ENCODE measurements at regions not wholly inside any gene's neighbourhood (a gene's known extent, or its start where the extent isn't known, plus 50 kb on each side); places are given as distances from the start of the nearest gene placed in this dataset.

- H3K79me2 ChIP-seq (ENCODE audit: low read length) = no peaks in the 10 kb centered on the region
- H4K20me1 ChIP-seq (ENCODE audit: low read length) = no peaks in the 10 kb centered on the region
- H3K27ac ChIP-seq (ENCODE audit: low read length) = no peak overlapping the region
- H3K27me3 ChIP-seq (ENCODE audit: low read length) = no peaks in the 10 kb centered on the region
- TF ChIP-seq, protein P1, sequence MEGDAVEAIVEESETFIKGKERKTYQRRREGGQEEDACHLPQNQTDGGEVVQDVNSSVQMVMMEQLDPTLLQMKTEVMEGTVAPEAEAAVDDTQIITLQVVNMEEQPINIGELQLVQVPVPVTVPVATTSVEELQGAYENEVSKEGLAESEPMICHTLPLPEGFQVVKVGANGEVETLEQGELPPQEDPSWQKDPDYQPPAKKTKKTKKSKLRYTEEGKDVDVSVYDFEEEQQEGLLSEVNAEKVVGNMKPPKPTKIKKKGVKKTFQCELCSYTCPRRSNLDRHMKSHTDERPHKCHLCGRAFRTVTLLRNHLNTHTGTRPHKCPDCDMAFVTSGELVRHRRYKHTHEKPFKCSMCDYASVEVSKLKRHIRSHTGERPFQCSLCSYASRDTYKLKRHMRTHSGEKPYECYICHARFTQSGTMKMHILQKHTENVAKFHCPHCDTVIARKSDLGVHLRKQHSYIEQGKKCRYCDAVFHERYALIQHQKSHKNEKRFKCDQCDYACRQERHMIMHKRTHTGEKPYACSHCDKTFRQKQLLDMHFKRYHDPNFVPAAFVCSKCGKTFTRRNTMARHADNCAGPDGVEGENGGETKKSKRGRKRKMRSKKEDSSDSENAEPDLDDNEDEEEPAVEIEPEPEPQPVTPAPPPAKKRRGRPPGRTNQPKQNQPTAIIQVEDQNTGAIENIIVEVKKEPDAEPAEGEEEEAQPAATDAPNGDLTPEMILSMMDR (conservative IDR thresholded peaks at IDR 0.05; ENCODE audit: low read depth, low read length) = no peak
- TF ChIP-seq EZH2phosphoT487 (IDR thresholded peaks at IDR 0.05; ENCODE audit: borderline replicate concordance, low read length) (no peak), EZH2 (IDR thresholded peaks at IDR 0.05; ENCODE audit: low read length, unreplicated experiment) (no peak)
- H3K4me3 ChIP-seq (ENCODE audit: low read length) = no peak overlapping the region
- intact Hi-C loops (cut with micrococcal nuclease) = no loop called here
- no peaks in the 10 kb centered on the region for H3K36me3 ChIP-seq (ENCODE audit: low read depth, low read length)
- H3K4me1 ChIP-seq (ENCODE audit: insufficient read depth, low read length) = peaks cover 24% of the 10 kb centered on the region
- CTCF ChIA-PET = no interaction called here
- H2AFZ ChIP-seq (ENCODE audit: low read length) = no peak overlapping the region
- H3K9ac ChIP-seq (ENCODE audit: low read length) = no peak overlapping the region
- no peaks in the 10 kb centered on the region for H3F3A ChIP-seq (ENCODE audit: low read length, unreplicated experiment)
- no TSS peak for BruUV-seq (replicated peaks)
- H3K4me2 ChIP-seq (ENCODE audit: low read length) = no peak overlapping the region
- peak; percentile 53 for ATAC-seq
- POLR2A ChIA-PET (ENCODE audit: unreplicated experiment) = no interaction called here
- no peaks in the 10 kb centered on the region for H3K9me3 ChIP-seq (ENCODE audit: low read length)
- H3K9me2 ChIP-seq (replicated peaks; ENCODE audit: low read length) = no peaks in the 10 kb centered on the region
- DNase-seq = peak; percentile 68
Measured at GRCh38 chr5:125181159-125181558, 434.7 kb upstream of the ZNF608 start.

DNA sequence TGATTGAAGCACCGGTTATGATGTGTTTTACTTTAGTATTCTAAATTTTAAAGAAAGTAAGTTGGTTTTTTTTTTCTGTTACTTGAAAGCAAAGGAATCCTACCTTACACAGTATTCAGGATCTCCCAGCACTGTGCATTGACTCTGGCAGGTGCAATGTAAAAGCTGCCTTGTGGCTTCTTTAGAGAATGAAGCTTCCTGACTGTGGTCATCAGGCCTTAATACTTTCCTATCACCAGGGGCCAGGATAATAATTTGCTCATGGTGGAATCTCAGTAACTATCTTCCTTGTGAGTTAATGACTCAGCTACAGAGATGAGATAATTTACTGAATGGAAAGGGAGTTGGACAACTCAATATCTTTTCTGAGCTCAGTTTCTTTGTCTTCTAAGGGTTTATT, 435.5 kb upstream of the ZNF608 start:
- Histone ChIP-seq H3F3A (ENCODE audit: low read length, unreplicated experiment) (no peaks in the 10 kb centered on the region), H4K20me1 (ENCODE audit: low read length) (no peaks in the 10 kb centered on the region), H3K4me3 (ENCODE audit: low read length) (no peak overlapping the region), H3K4me1 (ENCODE audit: insufficient read depth, low read length) (peaks cover 18% of the 10 kb centered on the region), H3K79me2 (ENCODE audit: low read length) (no peaks in the 10 kb centered on the region), H3K27me3 (ENCODE audit: low read length) (no peaks in the 10 kb centered on the region), H3K27ac (ENCODE audit: low read length) (no peak overlapping the region), H3K9me3 (ENCODE audit: low read length) (no peaks in the 10 kb centered on the region), H3K9me2 (replicated peaks; ENCODE audit: low read length) (no peaks in the 10 kb centered on the region), H2AFZ (ENCODE audit: low read length) (no peak overlapping the region), H3K4me2 (ENCODE audit: low read length) (no peak overlapping the region), H3K9ac (ENCODE audit: low read length) (no peak overlapping the region), H3K36me3 (ENCODE audit: low read depth, low read length) (no peaks in the 10 kb centered on the region)
- BruUV-seq (replicated peaks) = no TSS peak
- TF ChIP-seq EZH2phosphoT487 (IDR thresholded peaks at IDR 0.05; ENCODE audit: borderline replicate concordance, low read length) (no peak), EZH2 (IDR thresholded peaks at IDR 0.05; ENCODE audit: low read length, unreplicated experiment) (no peak)
- TF ChIP-seq, protein P1 (conservative IDR thresholded peaks at IDR 0.05; ENCODE audit: low read depth, low read length) = no peak
- DNase-seq (no peak), ATAC-seq (no peak)
- intact Hi-C loops (cut with micrococcal nuclease) = no loop called here
- CTCF ChIA-PET = no interaction called here
- POLR2A ChIA-PET (ENCODE audit: unreplicated experiment) = no interaction called here

DNA sequence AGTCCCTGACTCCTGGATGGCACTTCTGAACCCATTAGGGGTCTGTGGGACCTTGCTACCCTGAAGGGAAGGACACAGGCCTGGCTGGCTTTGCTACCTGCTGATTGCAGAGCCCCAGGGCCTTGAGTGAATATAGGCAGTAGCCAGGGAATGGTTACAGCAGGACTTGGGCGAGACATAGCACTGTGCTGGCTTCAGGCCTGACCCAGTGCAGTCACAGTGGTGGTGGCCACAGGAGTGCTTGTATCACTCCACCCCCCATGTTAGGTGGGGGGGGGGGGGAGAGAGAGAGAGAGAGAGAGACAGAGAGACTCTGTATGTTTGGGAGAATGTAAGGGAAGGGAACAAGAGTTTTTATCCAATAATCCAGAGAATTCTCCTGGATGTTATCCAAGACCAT, 439.3 kb upstream of the ZNF608 start:
- intact Hi-C loops (cut with micrococcal nuclease) = no loop called here

More for the DNA sequence above, 439.3 kb upstream of the ZNF608 start:
- ATAC-seq (no peak), DNase-seq (no peak)
- Histone ChIP-seq H3K4me3 (ENCODE audit: low read length) (no peak overlapping the region), H3K9me3 (ENCODE audit: low read length) (no peaks in the 10 kb centered on the region), H2AFZ (ENCODE audit: low read length) (no peak overlapping the region), H3F3A (ENCODE audit: low read length, unreplicated experiment) (no peaks in the 10 kb centered on the region), H4K20me1 (ENCODE audit: low read length) (no peaks in the 10 kb centered on the region), H3K27me3 (ENCODE audit: low read length) (no peaks in the 10 kb centered on the region), H3K9ac (ENCODE audit: low read length) (no peak overlapping the region), H3K36me3 (ENCODE audit: low read depth, low read length) (no peaks in the 10 kb centered on the region), H3K4me1 (ENCODE audit: insufficient read depth, low read length) (peaks cover 21% of the 10 kb centered on the region), H3K79me2 (ENCODE audit: low read length) (no peaks in the 10 kb centered on the region), H3K27ac (ENCODE audit: low read length) (no peak overlapping the region), H3K9me2 (replicated peaks; ENCODE audit: low read length) (no peaks in the 10 kb centered on the region), H3K4me2 (ENCODE audit: low read length) (no peak overlapping the region)
- CTCF ChIA-PET = no interaction called here
- POLR2A ChIA-PET (ENCODE audit: unreplicated experiment) = no interaction called here
- no TSS peak for BruUV-seq (replicated peaks)
- TF ChIP-seq EZH2phosphoT487 (IDR thresholded peaks at IDR 0.05; ENCODE audit: borderline replicate concordance, low read length) (no peak), EZH2 (IDR thresholded peaks at IDR 0.05; ENCODE audit: low read length, unreplicated experiment) (no peak)
- TF ChIP-seq, protein P1 (conservative IDR thresholded peaks at IDR 0.05; ENCODE audit: low read depth, low read length) = no peak
